HG02981 (cell line): ENCODE measurements at regions not wholly inside any gene's neighbourhood (a gene's known extent, or its start where the extent isn't known, plus 50 kb on each side); places are given as distances from the start of the nearest gene placed in this dataset.
"Not testable (repeated sequence)": the region's sequence is repeated elsewhere in the genome, so short reads cannot be mapped to it uniquely, and the experiment has no call there.

Experiments
- ATAC-seq: cut with Tn5 transposase; IDR thresholded peaks from one replicate; pipeline ENCODE4 v1.9.1; 2021; ENCODE audit warnings: mild to moderate bottlenecking, moderate library complexity; ENCODE audit not compliant: unreplicated experiment

DNA sequence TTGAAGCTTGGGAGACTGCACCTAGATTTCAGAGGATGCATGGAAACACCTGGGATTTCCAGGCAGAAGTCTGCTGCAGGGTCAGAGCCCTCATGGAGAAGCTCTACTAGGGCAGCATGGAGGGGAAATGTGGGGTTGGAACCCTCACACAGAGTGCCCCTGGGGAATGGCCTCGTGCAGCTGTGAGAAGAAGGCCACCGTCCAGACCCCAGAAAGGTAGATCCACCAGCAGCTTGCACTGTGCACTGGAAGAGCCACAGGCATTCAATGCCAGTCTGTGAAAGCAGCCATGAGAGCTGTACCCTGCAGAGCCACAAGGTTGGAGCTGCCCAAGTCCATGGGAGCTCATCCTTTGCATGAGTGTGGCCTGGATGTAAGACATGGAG is 285.3 kb upstream of the FAM174A start:
- no peak for ATAC-seq

DNA sequence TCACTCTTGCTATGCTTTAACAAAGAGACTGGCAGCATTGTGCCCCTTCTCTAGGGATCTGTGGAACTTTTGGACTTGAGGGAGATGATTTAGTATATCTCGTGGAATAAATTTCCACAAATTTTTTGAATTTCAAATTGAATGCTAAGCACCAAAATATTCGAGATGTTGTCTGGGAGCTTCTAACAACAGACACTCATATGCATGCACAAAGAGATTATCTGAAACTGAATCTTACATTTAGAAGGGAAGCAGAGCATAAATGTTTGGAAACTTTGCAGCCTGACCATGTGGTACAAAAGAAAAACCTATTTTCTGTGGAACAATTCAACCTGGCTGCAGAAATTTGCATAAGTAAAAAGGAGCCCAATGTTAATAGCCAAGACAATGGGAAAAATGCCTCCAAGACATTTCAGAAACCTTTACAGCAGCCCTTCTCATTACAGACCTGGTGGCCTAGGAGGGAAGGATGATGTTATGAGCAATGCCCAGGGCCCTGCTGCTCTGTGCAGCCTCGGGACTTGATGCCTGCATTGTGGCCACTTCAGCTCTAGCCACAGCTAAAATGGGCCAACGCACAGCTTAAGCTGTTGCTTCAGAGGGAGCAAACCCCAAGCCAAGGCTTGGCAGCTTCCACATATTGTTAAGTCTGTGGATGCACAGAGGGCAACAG is 285.8 kb upstream of the FAM174A start:
- no peak for ATAC-seq

- no peak for ATAC-seq
Observed at GRCh38 chr5:100232736-100233135, 302.4 kb upstream of the FAM174A start.

DNA sequence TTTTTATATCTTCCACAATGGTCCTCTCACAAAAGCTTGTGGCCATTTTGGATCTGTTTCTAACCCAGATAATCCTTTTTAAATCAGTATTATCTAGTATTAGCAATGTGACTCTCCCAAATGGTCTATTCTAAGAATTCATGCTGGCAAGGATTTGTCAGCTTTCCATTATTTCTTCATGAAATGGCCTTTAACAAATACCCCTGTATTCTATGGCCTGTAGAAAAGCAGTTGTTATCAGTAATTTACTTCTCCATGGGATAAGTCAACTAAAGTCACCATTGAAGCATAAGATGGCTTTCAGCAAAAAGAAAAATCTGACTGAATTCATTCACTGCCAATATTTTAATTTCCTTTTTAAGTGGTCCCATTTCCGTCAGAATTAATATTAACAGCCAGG is 346.4 kb upstream of the FAM174A start:
- no peak for ATAC-seq

- no peak for ATAC-seq
Observed at GRCh38 chr5:100188339-100188738, 346.8 kb upstream of the FAM174A start.

GRCh38 chr5:100186181-100186580 is 349.0 kb upstream of the FAM174A start:
- ATAC-seq, result no peak

GRCh38 chr5:100182402-100182801 is 352.8 kb upstream of the FAM174A start:
- ATAC-seq, result no peak

DNA sequence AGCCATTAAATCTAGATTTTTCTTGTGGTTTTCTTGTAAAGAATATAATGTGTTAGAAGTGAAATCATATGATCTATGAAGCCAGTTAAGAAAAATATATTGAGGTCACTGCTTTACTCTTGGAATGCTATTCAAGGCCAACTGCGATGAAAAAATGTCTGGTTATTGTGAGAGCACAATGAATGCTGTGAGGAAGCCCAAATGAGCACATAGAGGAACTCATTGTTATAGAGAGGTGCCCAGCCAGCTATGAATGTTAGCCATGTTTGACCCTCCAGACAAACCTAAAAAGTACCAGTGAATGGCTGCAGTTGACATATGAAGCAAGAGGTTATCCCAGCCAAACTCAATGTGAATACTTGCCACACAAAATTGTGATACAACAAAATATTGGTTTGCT is 359.8 kb upstream of the FAM174A start:
- no peak for ATAC-seq

DNA sequence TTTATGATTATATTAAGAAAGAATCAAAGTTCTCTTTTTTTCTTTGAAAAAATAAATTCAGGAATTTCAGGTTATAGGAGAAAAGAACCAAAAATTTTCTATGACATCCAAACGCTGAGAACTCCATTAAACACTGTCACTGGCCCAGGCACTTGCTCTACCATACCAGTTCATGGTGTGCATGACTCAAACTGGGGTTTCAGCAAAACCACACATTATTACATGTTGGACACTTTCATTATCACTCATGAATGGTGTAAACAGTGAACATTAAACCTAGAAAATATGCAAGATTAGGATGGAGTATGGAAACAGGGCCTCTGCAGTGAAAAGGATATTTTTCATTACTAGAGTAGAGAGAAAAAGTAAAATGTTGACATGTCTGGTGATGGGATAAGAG is 369.9 kb upstream of the FAM174A start:
- peak; percentile 100 for ATAC-seq

- no peak for ATAC-seq
Observed at GRCh38 chr5:100161868-100162267, 373.3 kb upstream of the FAM174A start.

GRCh38 chr5:100157066-100157465 is 378.1 kb upstream of the FAM174A start:
- no peak for ATAC-seq

DNA sequence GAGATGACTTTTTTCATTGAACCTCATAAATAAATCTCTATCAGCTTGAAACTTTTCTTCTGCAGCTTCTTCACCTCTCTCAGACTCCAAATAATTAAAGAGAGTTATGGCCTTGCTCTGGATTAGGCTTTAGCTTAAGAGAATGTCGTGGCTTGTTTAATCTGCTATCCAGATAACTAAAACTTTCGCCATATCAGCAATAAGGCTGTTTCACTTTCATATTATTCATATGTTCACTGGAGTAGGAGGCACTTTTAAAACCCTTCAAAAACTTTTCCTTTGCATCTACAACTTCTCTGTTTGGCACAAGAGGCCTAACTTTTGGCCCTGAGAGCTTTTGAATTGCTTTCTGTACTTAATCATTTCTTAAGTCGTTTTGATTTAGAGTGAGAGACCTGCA is 386.9 kb upstream of the FAM174A start:
- ATAC-seq, result no peak

GRCh38 chr5:100142607-100143006 is 392.6 kb upstream of the FAM174A start:
- no peak for ATAC-seq

- ATAC-seq, result no peak
Observed at GRCh38 chr5:100131161-100131560, 404.0 kb upstream of the FAM174A start.

- ATAC-seq, result no peak
Observed at GRCh38 chr5:100130307-100130706, 404.9 kb upstream of the FAM174A start.

DNA sequence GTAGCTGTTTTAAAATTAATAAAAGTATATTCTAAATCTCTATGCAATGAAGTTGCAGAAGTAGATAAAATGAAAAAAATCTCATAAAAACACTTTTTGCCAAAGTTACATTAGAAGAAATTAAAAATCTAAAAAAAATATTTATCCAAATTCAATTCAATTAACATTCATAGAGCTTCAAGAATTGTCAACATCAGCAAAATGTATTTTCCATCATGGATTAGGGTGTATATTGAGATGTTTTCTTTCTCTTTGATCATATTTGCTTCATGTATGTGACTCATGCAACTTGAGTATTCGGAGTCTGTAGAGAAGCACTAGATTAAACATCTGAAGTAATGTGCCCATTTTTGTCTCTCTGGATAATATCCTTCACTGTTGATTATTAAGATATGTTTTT is 415.3 kb upstream of the FAM174A start:
- ATAC-seq, result no peak

DNA sequence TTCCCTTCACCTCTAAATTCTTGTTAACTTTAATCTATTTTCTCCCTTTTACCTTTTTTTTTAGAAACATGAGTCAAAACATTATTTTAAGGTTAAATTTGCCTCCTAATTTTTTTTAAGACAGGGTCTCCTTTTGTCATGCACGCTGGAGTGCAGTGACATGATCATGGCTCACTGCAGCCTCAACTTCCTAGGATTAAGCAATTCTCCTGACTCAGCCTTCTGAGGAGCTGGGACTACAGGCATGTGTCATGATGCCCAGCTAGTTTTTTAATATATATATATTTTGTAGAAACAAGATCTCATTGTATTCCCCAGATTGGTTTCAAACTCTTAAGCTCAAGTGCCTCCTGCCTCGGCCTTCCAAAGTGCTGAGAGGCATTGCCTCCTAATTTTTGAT is 424.7 kb upstream of the FAM174A start:
- no peak for ATAC-seq

DNA sequence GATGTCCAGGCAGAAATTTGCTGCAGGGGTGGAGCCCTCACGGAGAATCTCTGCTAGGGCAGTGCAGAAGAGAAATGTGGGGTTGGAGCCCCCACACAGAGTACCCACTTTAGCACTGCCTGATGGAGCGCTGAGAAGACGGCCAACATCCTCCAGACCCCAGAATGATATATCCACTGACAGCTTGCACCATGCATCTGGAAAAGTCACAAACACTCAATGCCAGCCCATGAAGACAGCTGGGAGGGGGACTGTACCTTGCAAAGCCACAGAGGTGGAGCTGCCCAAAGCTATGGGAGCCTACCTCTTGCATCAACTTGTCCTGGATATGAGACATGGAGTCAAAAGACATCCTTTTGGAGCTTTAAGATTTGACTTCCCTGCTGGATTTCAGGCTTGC is 426.3 kb upstream of the FAM174A start:
- no peak for ATAC-seq

- not testable (repeated sequence) for ATAC-seq
Observed at GRCh38 chr5:100103592-100104119, 431.5 kb upstream of the FAM174A start.

GRCh38 chr5:100101466-100101865 is 433.7 kb upstream of the FAM174A start:
- not testable (repeated sequence) for ATAC-seq

DNA sequence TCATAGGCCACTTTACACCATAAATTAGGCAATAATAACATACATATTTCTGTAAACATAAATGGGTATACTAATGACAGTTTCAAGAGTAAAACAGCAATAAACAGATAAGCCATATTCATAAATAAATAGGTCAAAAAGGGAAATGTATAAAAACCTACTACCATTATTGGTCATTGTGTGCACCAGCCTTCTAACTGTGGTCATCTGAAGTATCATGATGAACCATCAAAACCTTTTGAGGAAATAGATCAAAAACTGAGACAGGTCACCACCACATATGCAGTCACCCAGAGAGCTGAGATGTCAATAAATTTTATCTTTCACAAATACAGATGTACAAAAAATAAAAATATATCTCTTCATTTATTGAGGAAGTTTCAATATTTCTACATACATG is 438.8 kb upstream of the FAM174A start:
- not testable (repeated sequence) for ATAC-seq

DNA sequence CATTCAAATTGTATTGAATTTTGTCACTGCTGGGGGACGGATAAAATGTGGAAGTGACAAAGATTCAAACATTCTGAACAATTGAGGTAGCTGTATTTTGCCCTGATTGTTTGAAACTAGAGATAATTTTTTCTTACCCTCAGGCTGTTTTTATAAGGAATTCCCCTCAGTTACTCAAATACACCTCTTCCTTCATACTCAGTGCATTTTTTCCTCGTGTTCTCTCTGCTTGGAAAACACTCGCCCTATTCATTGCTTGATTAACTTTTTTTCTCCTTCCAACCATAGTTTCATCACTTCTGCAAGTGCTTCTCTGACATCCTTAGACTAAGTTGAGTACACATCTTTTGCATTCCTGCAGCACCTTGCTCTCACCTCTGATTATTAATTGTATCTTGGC is 454.5 kb upstream of the FAM174A start:
- ATAC-seq, result not testable (repeated sequence)

DNA sequence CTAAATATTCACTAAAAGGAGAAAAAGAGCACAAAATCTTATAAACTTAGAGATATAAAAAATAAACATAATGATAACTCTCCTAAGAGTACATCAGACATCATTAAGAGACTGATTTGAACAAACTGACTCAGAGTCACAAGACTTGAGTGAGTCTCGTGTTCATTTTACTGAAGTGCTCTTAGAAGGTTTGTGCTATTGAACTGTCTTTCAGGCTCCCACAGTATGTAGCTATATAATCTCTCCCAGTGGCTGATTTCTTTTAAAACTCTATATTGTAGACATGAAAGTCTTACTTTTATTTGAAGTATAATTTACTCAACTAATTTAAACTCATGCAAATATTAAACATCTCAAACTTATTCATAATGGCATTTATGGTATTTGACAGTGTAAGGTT is 456.0 kb upstream of the FAM174A start:
- ATAC-seq, result not testable (repeated sequence)
